NT2/D1 (cell line): ENCODE measurements at regions not wholly inside any gene's neighbourhood (a gene's known extent, or its start where the extent isn't known, plus 50 kb on each side); places are given as distances from the start of the nearest gene placed in this dataset.

ENCODE experiments used
- DNase-seq: peaks from one replicate; pipeline ENCODE4 v3.0.0-alpha.2; 2011; ENCODE audit warnings: low read depth, low spot score
- H3K27me3 ChIP-seq: 2 replicates; pipeline ENCODE4 v1.6.0; 2011; ENCODE audit warnings: mild to moderate bottlenecking; ENCODE audit not compliant: insufficient read length, insufficient read depth
- H3K36me3 ChIP-seq: 2 replicates; pipeline ENCODE4 v1.6.1; 2011; ENCODE audit warnings: mild to moderate bottlenecking, low read length, mixed read lengths; ENCODE audit not compliant: insufficient read depth, insufficient read length
- H3K4me1 ChIP-seq: 2 replicates; pipeline ENCODE4 v1.5.1; 2011; ENCODE audit not compliant: insufficient read depth, insufficient read length
- H3K4me3 ChIP-seq: 2 replicates; pipeline ENCODE4 v1.5.1; 2011; ENCODE audit warnings: low read depth; ENCODE audit not compliant: insufficient read length
- H3K9ac ChIP-seq: 2 replicates; pipeline ENCODE4 v1.6.0; 2011; ENCODE audit warnings: low read depth; ENCODE audit not compliant: insufficient read length
- H3K9me3 ChIP-seq: 2 replicates; pipeline ENCODE4 v1.5.1; 2011; ENCODE audit warnings: mild to moderate bottlenecking, low read length; ENCODE audit not compliant: insufficient read depth
- SUZ12 ChIP-seq: IDR thresholded peaks from 2 replicates; pipeline ENCODE4 v1.6.1; 2011; ENCODE audit not compliant: insufficient read length, insufficient read depth; ENCODE audit errors: extremely low read depth
- YY1 ChIP-seq: IDR thresholded peaks from 2 replicates; pipeline ENCODE4 v1.6.1; 2011; ENCODE audit not compliant: insufficient read length, insufficient read depth
- ZNF274 ChIP-seq: IDR thresholded peaks from 2 replicates; pipeline ENCODE4 v1.6.1; 2011; ENCODE audit warnings: mild to moderate bottlenecking, low read depth, low read length

DNA sequence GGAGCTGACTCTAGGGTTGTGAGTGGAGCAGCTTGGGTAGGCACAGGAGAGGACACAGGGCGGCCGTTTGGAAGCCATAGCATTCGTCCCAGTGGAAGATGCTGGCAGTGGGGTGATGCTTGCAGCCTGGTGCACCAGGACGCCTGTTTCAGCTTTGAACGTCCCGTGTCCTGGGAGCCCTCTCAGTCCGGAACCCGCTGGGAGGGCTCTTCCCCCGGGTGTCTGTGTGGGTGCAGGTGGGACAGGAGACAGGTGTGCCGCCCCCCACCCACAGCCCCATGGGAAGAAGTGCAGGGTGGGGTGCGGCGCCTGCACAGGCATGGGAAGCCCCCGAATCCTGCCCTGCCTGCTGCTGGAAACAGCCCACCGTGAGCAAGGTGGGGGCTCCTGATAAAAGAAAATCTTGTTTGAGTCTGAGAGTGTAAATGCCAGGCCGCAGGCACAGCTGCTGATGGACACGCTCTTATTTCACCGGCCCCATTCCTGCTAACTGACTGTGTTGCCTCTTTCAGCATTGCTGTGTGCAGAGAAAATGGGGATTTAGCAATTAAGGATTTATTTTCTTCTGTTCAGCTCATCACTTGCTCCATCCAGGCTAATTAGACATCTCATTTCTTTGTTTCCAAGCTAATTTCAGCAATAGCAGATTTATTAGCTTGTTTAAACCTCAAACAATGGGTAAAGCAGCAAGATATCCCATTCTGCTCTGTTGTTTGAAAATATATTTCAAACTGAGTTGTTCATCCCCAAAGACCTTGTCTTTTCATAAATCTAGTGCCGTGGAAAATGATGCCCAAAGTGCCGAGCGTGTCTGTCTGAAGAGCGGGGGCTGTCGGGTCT lies 54.9 kb upstream of the DPYSL4 start:
- Histone ChIP-seq H3K36me3 (no peaks in the 10 kb centered on the region), H3K9ac (no peak overlapping the region), H3K4me3 (no peak overlapping the region), H3K9me3 (no peaks in the 10 kb centered on the region), H3K27me3 (no peaks in the 10 kb centered on the region), H3K4me1 (peaks cover 2% of the 10 kb centered on the region)
- DNase-seq, result no peak
- TF ChIP-seq ZNF274 (no peak), YY1 (no peak), SUZ12 (no peak)

DNA sequence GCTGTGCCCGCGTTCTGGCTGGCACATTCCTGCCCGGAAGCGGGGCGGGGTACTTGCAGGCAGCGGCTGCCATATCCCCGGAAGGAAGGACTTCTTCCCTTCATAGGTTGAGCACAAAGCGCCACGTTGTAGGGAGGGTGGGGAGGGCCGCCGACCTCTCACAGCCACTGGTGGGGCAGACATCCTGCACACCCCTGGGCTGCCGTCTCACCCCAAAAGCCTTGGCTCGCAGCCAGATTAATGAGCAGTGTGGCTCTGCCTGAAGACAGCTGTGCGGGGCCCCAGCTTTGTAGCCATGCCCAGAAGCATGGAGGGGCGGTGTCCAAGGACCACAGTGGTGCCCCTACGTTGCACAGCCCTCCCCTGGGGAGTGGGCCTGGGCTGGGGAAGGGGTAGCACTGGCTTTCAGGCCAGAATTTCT lies 54.3 kb upstream of the DPYSL4 start:
- Histone ChIP-seq H3K9ac (no peak overlapping the region), H3K4me1 (peaks cover 2% of the 10 kb centered on the region), H3K4me3 (no peak overlapping the region), H3K9me3 (no peaks in the 10 kb centered on the region), H3K36me3 (no peaks in the 10 kb centered on the region), H3K27me3 (no peaks in the 10 kb centered on the region)
- no peak for DNase-seq
- no peak for TF ChIP-seq YY1
- TF ChIP-seq SUZ12, result no peak
- no peak for TF ChIP-seq ZNF274

DNA sequence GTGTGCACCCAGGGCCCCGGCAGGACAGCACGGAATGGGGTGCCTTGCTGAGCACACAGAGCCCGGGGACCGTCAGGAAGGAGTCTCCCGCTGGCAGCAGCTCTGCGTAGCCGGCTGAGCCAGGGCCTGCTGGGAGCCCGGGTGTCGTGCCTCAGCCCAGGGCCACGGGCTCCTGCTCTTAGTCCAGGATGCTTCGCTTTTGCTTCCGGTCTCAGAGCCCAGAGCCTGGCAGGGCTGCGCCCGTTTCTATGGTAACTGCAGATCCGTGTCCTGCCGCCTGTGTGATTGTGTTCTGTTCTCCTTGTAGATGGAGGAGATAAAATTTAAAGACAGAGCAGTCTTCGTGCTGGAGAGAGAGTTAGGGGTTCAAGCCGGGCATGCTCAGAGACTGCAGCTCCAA lies 53.7 kb upstream of the DPYSL4 start:
- no peak for TF ChIP-seq ZNF274
- no peak for TF ChIP-seq YY1
- TF ChIP-seq SUZ12, result no peak
- Histone ChIP-seq H3K27me3 (no peaks in the 10 kb centered on the region), H3K9me3 (no peaks in the 10 kb centered on the region), H3K36me3 (no peaks in the 10 kb centered on the region), H3K4me1 (peaks cover 2% of the 10 kb centered on the region), H3K4me3 (no peak overlapping the region), H3K9ac (no peak overlapping the region)
- DNase-seq, result no peak

DNA sequence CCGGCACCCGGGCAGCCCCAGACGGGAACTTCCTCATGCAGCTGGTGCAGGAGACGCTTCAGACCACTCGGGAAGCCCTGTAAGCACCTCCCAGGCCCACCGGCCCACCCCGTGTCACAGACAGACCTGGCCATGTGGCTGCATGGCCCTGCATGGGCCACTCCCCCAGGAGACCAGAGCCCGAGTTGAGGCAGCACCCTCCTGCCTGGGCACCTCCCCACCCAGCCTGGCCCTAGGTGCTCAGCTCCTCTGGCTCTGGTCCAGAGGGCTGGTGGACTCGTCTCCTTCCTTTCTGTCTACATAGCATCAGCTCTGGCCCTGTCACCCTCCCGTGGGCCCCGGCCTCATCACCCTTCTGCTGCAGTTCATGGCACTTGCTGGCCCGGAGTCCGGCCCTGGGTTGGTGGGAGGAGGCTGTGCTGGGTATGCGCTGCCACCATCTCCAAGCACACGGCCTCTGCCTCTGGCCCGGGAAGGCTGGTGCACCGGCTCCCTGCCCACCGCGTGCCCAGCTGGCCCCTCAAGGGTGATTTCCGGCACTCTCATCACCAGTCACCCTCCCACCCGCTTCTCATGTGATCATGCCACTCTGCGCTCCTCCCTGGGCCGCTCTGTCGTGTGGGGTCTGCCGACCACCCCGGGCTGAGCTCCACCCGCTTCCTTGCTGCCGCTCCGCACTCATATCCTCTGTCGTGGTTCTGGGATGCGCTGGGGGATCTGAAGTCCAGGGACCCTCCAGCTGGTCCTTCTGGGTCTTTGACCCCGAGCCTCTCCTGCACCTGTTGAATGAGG lies 53.1 kb upstream of the DPYSL4 start:
- Histone ChIP-seq H3K27me3 (no peaks in the 10 kb centered on the region), H3K9ac (no peak overlapping the region), H3K4me1 (peaks cover 2% of the 10 kb centered on the region), H3K9me3 (no peaks in the 10 kb centered on the region), H3K4me3 (no peak overlapping the region), H3K36me3 (no peaks in the 10 kb centered on the region)
- no peak for TF ChIP-seq SUZ12
- no peak for DNase-seq

DNA sequence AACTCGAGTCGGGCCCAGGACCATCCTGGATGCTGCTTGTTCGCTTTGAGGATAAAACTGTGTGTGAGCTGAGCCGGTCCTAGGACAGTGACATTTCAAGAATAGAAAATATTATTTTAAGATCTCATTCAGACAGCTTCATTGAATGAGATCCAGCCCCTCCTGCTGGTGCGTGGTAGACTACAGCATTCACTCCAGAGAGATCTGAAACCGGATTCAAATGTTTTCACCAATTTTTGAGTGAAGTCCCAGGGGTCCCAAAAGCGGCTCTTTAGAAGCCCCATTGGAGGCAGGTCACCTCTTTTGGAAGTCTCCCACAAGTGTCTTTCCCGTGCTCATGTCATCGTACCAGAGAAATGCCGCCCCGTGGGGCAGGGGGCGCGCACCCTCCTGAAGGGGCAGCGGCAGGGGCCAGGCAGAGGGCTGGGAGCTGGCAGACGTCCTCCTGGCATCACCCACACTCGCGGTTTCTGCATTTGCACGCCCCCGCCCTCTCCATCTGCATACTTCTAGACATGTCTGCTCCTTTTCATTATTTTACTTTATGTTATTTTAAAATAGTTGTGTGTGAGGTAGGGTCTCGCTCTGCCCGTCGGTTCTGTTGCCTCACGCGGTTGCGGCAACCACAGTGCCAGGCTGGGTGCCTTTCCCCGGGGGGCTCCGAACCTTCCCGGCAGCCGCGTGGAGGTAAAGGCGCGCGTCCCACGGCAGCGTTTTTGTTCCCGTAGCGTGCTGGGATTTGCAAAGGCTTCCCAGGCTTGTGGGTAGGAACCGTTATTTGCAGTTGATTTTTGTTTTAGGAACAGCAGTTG lies 52.3 kb upstream of the DPYSL4 start:
- H3K9ac ChIP-seq, result no peak overlapping the region
- H3K27me3 ChIP-seq, result no peaks in the 10 kb centered on the region
- peaks cover 2% of the 10 kb centered on the region for H3K4me1 ChIP-seq
- no peak for TF ChIP-seq ZNF274
- no peak for TF ChIP-seq SUZ12
- no peak for TF ChIP-seq YY1
- no peaks in the 10 kb centered on the region for H3K36me3 ChIP-seq
- H3K4me3 ChIP-seq, result no peak overlapping the region
- DNase-seq, result no peak
- no peaks in the 10 kb centered on the region for H3K9me3 ChIP-seq

DNA sequence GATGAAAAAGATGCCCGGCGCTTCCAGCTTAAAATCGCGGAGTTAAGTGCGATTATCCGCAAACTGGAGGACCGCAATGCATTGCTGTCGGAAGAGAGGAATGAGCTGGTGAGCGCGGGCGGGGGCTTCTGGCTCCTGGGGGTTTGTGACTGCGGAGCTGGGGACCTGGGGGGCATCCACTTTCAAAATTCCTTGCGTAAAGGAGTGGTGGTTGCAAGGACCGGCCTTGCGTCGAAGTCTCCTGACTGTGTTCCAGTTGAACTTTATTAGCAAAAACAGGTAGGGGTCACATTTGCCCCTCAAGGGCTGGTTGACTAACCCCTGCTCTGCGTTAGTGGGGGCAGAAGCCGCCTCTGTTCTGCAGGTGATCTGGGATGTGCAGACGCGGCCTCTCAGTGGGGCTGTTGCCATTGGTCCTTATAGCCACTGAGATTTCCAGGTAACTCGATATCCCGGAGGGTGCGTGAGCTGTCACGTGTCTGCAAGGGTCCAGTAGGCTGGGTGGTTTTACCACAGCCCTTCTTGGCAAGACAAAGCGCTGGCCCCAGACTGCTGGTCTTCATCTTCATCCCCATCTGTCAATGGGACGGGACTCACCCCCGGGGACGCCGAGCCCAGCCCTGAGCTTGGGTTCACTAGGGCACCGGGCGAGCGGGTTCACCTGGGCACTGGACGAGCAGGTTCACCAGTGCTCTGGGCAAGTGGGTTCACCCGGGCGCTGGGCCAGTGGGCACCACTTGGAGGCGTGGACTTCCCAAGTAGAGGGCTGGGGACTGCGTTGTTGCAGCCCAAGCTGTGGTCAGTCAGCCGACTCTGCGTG lies 51.5 kb upstream of the DPYSL4 start:
- no peak for DNase-seq
- Histone ChIP-seq H3K4me3 (no peak overlapping the region), H3K9ac (no peak overlapping the region), H3K36me3 (no peaks in the 10 kb centered on the region), H3K9me3 (no peaks in the 10 kb centered on the region), H3K4me1 (no peaks in the 10 kb centered on the region), H3K27me3 (no peaks in the 10 kb centered on the region)
- no peak for TF ChIP-seq ZNF274
- TF ChIP-seq SUZ12, result no peak
- TF ChIP-seq YY1, result no peak
